Endothelial cell (in vitro differentiated cells): ENCODE measurements at regions not wholly inside any gene's neighbourhood (a gene's known extent, or its start where the extent isn't known, plus 50 kb on each side); places are given as distances from the start of the nearest gene placed in this dataset.

Experiments used
- DNase-seq: peaks from one replicate; pipeline ENCODE4 v3.0.0; 2021; ENCODE audit warnings: low spot score
- H3K27ac Mint-ChIP-seq: one replicate; pipeline ENCODE4 v1.8.0; 2021; ENCODE audit warnings: mixed read lengths, inconsistent platforms; ENCODE audit not compliant: unreplicated experiment
- H3K27me3 Mint-ChIP-seq: one replicate; pipeline ENCODE4 v1.8.0; 2021; ENCODE audit warnings: mild to moderate bottlenecking, moderate library complexity, mixed read lengths, inconsistent platforms; ENCODE audit not compliant: unreplicated experiment
- H3K36me3 Mint-ChIP-seq: one replicate; pipeline ENCODE4 v1.8.0; 2021; ENCODE audit warnings: mild to moderate bottlenecking, low read depth, mixed read lengths, inconsistent platforms; ENCODE audit not compliant: unreplicated experiment
- H3K4me1 Mint-ChIP-seq: one replicate; pipeline ENCODE4 v1.8.0; 2021; ENCODE audit warnings: mild to moderate bottlenecking, mixed read lengths, inconsistent platforms; ENCODE audit not compliant: unreplicated experiment
- H3K4me3 Mint-ChIP-seq: one replicate; pipeline ENCODE4 v1.8.0; 2021; ENCODE audit warnings: mild to moderate bottlenecking, mixed read lengths, inconsistent platforms; ENCODE audit not compliant: unreplicated experiment
- H3K9me3 Mint-ChIP-seq: one replicate; pipeline ENCODE4 v1.8.0; 2021; ENCODE audit warnings: mixed read lengths, inconsistent platforms; ENCODE audit not compliant: unreplicated experiment
- CTCF ChIP-seq: fragments of 200-600 bp; sonication (generic); IDR thresholded peaks from one replicate; pipeline ENCODE4 v1.5.0; 2021; ENCODE audit warnings: antibody characterized with exemption; ENCODE audit not compliant: unreplicated experiment

- peaks cover 3% of the 10 kb centered on the region for H3K4me1 Mint-ChIP-seq
- no peak for DNase-seq
- no peaks in the 10 kb centered on the region for H3K9me3 Mint-ChIP-seq
- H3K27ac Mint-ChIP-seq, result no peak overlapping the region
- H3K4me3 Mint-ChIP-seq, result no peak overlapping the region
- peaks cover 4% of the 10 kb centered on the region for H3K27me3 Mint-ChIP-seq
- TF ChIP-seq CTCF, result no peak
- H3K36me3 Mint-ChIP-seq, result no peaks in the 10 kb centered on the region
Observed at GRCh38 chr2:8588831-8589191, 93.0 kb upstream of the ID2 start.

DNA sequence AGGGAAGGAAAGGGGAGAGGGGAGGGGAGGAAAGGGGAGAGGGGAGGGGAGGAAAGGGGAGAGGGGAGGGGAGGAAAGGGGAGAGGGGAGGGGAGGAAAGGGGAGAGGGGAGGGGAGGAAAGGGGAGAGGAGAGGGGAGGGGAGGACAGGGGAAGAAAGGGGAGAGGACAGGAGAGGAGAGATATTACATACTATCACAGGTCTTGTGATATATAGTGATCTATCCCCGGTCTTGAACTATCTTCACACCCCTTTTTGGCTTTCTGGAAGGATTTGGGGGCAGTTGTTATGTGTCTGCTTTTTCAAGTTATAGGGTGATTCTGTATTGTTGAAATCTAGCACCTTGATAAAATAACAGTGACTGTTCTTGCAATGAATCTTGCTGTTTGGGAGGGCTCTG is 92.1 kb upstream of the ID2 start:
- no peak overlapping the region for H3K27ac Mint-ChIP-seq
- no peak for DNase-seq
- no peaks in the 10 kb centered on the region for H3K36me3 Mint-ChIP-seq
- H3K27me3 Mint-ChIP-seq, result peaks cover 4% of the 10 kb centered on the region
- no peaks in the 10 kb centered on the region for H3K4me1 Mint-ChIP-seq
- no peak for TF ChIP-seq CTCF
- no peak overlapping the region for H3K4me3 Mint-ChIP-seq
- no peaks in the 10 kb centered on the region for H3K9me3 Mint-ChIP-seq

DNA sequence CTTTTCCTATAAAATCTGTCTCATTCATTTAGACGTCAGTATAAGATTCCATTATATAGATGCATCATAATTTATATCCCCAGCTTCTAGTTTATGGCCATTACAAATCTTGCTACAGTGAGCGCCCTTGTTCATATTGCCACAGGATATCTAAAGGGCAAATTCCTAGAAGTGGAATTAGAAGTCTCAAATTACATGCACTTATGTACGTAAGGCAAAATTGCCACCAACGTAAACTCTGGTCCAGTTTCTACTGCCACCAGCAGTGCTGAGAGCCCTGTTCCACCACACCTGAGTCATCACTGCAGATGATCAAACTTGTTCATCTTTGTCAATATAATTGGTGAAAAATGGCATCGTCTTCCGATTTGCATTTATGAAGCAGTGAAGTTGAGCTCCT is 90.9 kb upstream of the ID2 start:
- Mint-ChIP-seq H3K27me3 (peaks cover 4% of the 10 kb centered on the region), H3K27ac (no peak overlapping the region), H3K4me1 (no peaks in the 10 kb centered on the region), H3K9me3 (no peaks in the 10 kb centered on the region), H3K36me3 (no peaks in the 10 kb centered on the region), H3K4me3 (no peak overlapping the region)
- no peak for TF ChIP-seq CTCF
- DNase-seq, result no peak

DNA sequence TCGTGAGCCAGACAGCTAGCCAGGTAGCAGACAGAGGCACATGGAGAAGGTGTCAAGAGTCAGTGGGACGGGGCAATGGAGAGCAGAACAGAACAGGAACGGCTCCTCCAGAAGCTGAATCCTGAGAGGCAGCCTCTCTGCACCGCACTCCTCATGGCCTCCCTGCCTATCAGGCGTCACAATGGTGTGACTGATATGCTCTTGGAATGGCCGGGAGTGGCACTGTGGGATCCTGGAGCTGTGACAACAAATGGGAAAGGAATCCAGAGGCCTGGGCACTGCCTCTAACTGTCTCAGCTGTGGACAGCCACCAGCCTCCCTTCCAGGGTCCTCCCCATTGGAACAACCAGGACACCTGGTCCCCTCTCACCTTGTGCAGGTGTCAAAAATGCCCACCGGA is 89.1 kb upstream of the ID2 start:
- Mint-ChIP-seq H3K36me3 (no peaks in the 10 kb centered on the region), H3K4me3 (no peak overlapping the region)
- TF ChIP-seq CTCF, result no peak

GRCh38 chr2:8593243-8593642 is 88.6 kb upstream of the ID2 start:
- Mint-ChIP-seq H3K36me3 (no peaks in the 10 kb centered on the region), H3K27ac (no peak overlapping the region), H3K4me3 (no peak overlapping the region), H3K9me3 (no peaks in the 10 kb centered on the region), H3K27me3 (peaks cover 10% of the 10 kb centered on the region), H3K4me1 (no peaks in the 10 kb centered on the region)
- no peak for DNase-seq
- TF ChIP-seq CTCF, result no peak

More for the DNA sequence above, 89.1 kb upstream of the ID2 start:
- no peaks in the 10 kb centered on the region for H3K9me3 Mint-ChIP-seq
- H3K27me3 Mint-ChIP-seq, result peaks cover 10% of the 10 kb centered on the region
- H3K4me1 Mint-ChIP-seq, result no peaks in the 10 kb centered on the region
- H3K27ac Mint-ChIP-seq, result no peak overlapping the region
- no peak for DNase-seq
